ENCODE measurements at regions not wholly inside any gene's neighbourhood (a gene's known extent, or its start where the extent isn't known, plus 50 kb on each side); places are given as distances from the start of the nearest gene placed in this dataset.
"Not testable (repeated sequence)": the region's sequence is repeated elsewhere in the genome, so short reads cannot be mapped to it uniquely, and the experiment has no call there.

GRCh38 chr6:3672339-3672738 is 79.2 kb downstream of the PXDC1 start:
- DNase-seq, result not testable (repeated sequence)

- no peak for DNase-seq
These were observed 80.1 kb downstream of the PXDC1 start for GRCh38 chr6:3671382-3671781.

GRCh38 chr6:3670356-3670755 is 81.2 kb downstream of the PXDC1 start:
- no peak for DNase-seq

GRCh38 chr6:3669916-3670315 is 81.6 kb downstream of the PXDC1 start:
- peak; percentile 6 for DNase-seq

- DNase-seq, result no peak
These were observed 85.9 kb downstream of the PXDC1 start for GRCh38 chr6:3665608-3666007.

- DNase-seq, result no peak
These were observed 86.9 kb downstream of the PXDC1 start for GRCh38 chr6:3664625-3665041.

- DNase-seq, result no peak
These were observed 87.7 kb downstream of the PXDC1 start for GRCh38 chr6:3663811-3664210.

- no peak for DNase-seq
These were observed 88.4 kb downstream of the PXDC1 start for GRCh38 chr6:3663081-3663480.

- no peak for DNase-seq
These were observed 90.1 kb downstream of the PXDC1 start for GRCh38 chr6:3661390-3661789.

- DNase-seq, result no peak
These were observed 91.0 kb downstream of the PXDC1 start for GRCh38 chr6:3660473-3660872.

- DNase-seq, result no peak
These were observed 91.8 kb downstream of the PXDC1 start for GRCh38 chr6:3659748-3660147.

GRCh38 chr6:3656076-3656475 is 95.4 kb downstream of the PXDC1 start:
- DNase-seq, result no peak

GRCh38 chr6:3654898-3655297 is 96.6 kb downstream of the PXDC1 start:
- no peak for DNase-seq

- no peak for DNase-seq
These were observed 97.1 kb downstream of the PXDC1 start for GRCh38 chr6:3654436-3654835.

- no peak for DNase-seq
These were observed 97.9 kb downstream of the PXDC1 start for GRCh38 chr6:3653528-3654070.

GRCh38 chr6:3651698-3652229 is 99.7 kb downstream of the PXDC1 start:
- no peak for DNase-seq

GRCh38 chr6:3650959-3651697 is 100.4 kb downstream of the PXDC1 start:
- DNase-seq, result no peak

GRCh38 chr6:3650076-3650958 is 101.2 kb downstream of the PXDC1 start:
- no peak for DNase-seq

GRCh38 chr6:3648724-3649123 is 102.8 kb downstream of the PXDC1 start:
- DNase-seq, result no peak

- no peak for DNase-seq
These were observed 104.7 kb downstream of the PXDC1 start for GRCh38 chr6:3646616-3647362.

GRCh38 chr6:3644739-3645012 is 106.8 kb downstream of the PXDC1 start:
- DNase-seq, result no peak

GRCh38 chr6:3643921-3644738 is 107.4 kb downstream of the PXDC1 start:
- no peak for DNase-seq

All from activated CD4-positive, alpha-beta T cell treated with anti-CD3 and anti-CD28 coated beads for 48 hours (primary cell).